ENCODE measurements at regions not wholly inside any gene's neighbourhood (a gene's known extent, or its start where the extent isn't known, plus 50 kb on each side); places are given as distances from the start of the nearest gene placed in this dataset.

DNA sequence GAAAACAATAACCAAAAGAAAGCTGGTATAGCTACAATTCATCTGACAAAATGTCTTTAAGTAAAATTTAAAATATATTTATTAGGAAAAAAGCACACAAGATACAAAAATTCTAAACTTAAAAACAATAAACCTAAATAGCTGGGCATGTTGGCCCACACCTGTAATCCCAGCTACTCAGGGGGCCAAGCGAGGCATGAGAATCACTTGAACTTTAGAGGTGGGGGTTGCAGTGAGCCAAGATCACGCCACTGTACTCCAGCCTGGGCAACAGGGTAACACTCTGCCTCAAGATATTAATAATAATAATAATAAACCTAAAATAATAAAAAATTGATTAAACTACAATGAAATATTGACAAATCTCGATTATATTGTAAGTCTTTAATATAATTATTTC is 77.8 kb upstream of the PDK4 start:
- no peaks in the 10 kb centered on the region for H3K36me3 Mint-ChIP-seq
- H2AFZ ChIP-seq (ENCODE audit: insufficient read depth, low read depth, low read length, poor library complexity, severe bottlenecking) = no peak overlapping the region
- H3K4me3 Mint-ChIP-seq = no peak overlapping the region
- H3K27ac ChIP-seq (ENCODE audit: low read depth in 1 of 2, low read length in 2 of 2) = no peak overlapping the region
- intact Hi-C loops (cut with micrococcal nuclease) = no loop called here
- H4K20me1 ChIP-seq (ENCODE audit: insufficient read depth, low read length) = no peaks in the 10 kb centered on the region
- DNase-seq = no peak
- H3K27ac Mint-ChIP-seq = no peak overlapping the region
- H3K27me3 ChIP-seq (ENCODE audit: control insufficient read depth in 2 of 2, insufficient read depth in 2 of 2, low read length in 2 of 2) = no peaks in the 10 kb centered on the region
- peaks cover 10% of the 10 kb centered on the region for H3K4me1 Mint-ChIP-seq
- H3K27me3 Mint-ChIP-seq (ENCODE audit: low read depth in 3 of 3) = peaks cover 0 to 4% (median 0%) of the 10 kb centered on the region in 3 donors
- no peak overlapping the region for H3K4me2 ChIP-seq (replicated peaks; ENCODE audit: extremely low read depth, low read length, poor library complexity, severe bottlenecking)
- H3K36me3 ChIP-seq (replicated peaks in 1 of 2; ENCODE audit: control insufficient read depth in 1 of 2, insufficient read depth in 2 of 2, low read length in 2 of 2) = no peaks in the 10 kb centered on the region
- no peaks in the 10 kb centered on the region for H3K9me3 ChIP-seq (replicated peaks in 1 of 2; ENCODE audit: control insufficient read depth in 1 of 2, insufficient read depth in 1 of 2, low read length in 2 of 2)
- peaks cover 0 to 1% (median 0%) of the 10 kb centered on the region in 7 donors for H3K9me3 Mint-ChIP-seq
- WGBS (ENCODE audit: insufficient coverage) = no CpG with 5 or more reads among the region's 3 CpGs
- H3K4me3 ChIP-seq (replicated peaks in 1 of 3; ENCODE audit: low read depth in 2 of 3, low read length in 3 of 3) = no peak overlapping the region
- no peak overlapping the region for H3K9ac ChIP-seq (ENCODE audit: insufficient read depth, low read length, poor library complexity, severe bottlenecking)
- TF ChIP-seq, protein P1, sequence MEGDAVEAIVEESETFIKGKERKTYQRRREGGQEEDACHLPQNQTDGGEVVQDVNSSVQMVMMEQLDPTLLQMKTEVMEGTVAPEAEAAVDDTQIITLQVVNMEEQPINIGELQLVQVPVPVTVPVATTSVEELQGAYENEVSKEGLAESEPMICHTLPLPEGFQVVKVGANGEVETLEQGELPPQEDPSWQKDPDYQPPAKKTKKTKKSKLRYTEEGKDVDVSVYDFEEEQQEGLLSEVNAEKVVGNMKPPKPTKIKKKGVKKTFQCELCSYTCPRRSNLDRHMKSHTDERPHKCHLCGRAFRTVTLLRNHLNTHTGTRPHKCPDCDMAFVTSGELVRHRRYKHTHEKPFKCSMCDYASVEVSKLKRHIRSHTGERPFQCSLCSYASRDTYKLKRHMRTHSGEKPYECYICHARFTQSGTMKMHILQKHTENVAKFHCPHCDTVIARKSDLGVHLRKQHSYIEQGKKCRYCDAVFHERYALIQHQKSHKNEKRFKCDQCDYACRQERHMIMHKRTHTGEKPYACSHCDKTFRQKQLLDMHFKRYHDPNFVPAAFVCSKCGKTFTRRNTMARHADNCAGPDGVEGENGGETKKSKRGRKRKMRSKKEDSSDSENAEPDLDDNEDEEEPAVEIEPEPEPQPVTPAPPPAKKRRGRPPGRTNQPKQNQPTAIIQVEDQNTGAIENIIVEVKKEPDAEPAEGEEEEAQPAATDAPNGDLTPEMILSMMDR (IDR thresholded peaks at IDR 0.05) = no peak
- no peaks in the 10 kb centered on the region for H3K4me1 ChIP-seq (ENCODE audit: control insufficient read depth in 1 of 2, insufficient read depth in 2 of 2, low read length in 2 of 2)
- no peaks in the 10 kb centered on the region for H3K79me2 ChIP-seq (ENCODE audit: insufficient read depth, low read length)

DNA sequence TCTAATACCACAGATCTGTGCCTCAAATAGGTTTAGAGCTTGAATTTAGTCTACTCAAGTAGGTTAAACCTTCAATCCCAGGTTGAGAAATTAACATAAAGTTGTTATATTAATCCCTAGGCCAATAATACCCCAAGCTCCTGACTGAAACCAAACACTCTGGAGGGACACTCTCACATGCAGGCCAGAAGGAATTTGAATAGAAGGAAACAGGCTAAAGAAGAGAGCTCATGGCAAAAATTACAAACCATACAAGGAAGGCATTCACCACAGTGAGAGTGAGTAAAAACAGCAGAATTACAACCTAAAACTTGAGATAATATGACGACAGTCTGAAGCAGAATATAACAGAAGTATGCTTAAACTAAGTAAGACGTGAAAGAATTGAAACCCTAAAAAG is 76.1 kb upstream of the PDK4 start:
- no peak overlapping the region for H3K4me2 ChIP-seq (replicated peaks; ENCODE audit: extremely low read depth, low read length, poor library complexity, severe bottlenecking)
- intact Hi-C loops (cut with micrococcal nuclease) = no loop called here
- Mint-ChIP-seq H3K9me3 (no peaks in the 10 kb centered on the region), H3K4me1 (peaks cover 10% of the 10 kb centered on the region), H3K4me3 (no peak overlapping the region), H3K27me3 (ENCODE audit: low read depth in 3 of 3) (no peaks in the 10 kb centered on the region), H3K36me3 (no peaks in the 10 kb centered on the region), H3K27ac (no peak overlapping the region)
- no peaks in the 10 kb centered on the region for H3K27me3 ChIP-seq (ENCODE audit: control insufficient read depth in 2 of 2, insufficient read depth in 2 of 2, low read length in 2 of 2)
- no peaks in the 10 kb centered on the region for H3K36me3 ChIP-seq (replicated peaks in 1 of 2; ENCODE audit: control insufficient read depth in 1 of 2, insufficient read depth in 2 of 2, low read length in 2 of 2)
- H3K79me2 ChIP-seq (ENCODE audit: insufficient read depth, low read length) = no peaks in the 10 kb centered on the region
- no peak overlapping the region for H3K27ac ChIP-seq (ENCODE audit: low read depth in 1 of 2, low read length in 2 of 2)
- H4K20me1 ChIP-seq (ENCODE audit: insufficient read depth, low read length) = no peaks in the 10 kb centered on the region
- TF ChIP-seq, protein P1 (IDR thresholded peaks at IDR 0.05) = no peak
- peak overlapping the region; percentile 16 for H2AFZ ChIP-seq (ENCODE audit: insufficient read depth, low read depth, low read length, poor library complexity, severe bottlenecking)
- no CpG with 5 or more reads among the region's 2 CpGs for WGBS (ENCODE audit: insufficient coverage)
- H3K9ac ChIP-seq (ENCODE audit: insufficient read depth, low read length, poor library complexity, severe bottlenecking) = no peak overlapping the region
- H3K9me3 ChIP-seq (replicated peaks in 1 of 2; ENCODE audit: control insufficient read depth in 1 of 2, insufficient read depth in 1 of 2, low read length in 2 of 2) = no peaks in the 10 kb centered on the region
- DNase-seq = no peak
- H3K4me1 ChIP-seq (ENCODE audit: control insufficient read depth in 1 of 2, insufficient read depth in 2 of 2, low read length in 2 of 2) = no peaks in the 10 kb centered on the region
- no peak overlapping the region for H3K4me3 ChIP-seq (replicated peaks in 1 of 3; ENCODE audit: low read depth in 2 of 3, low read length in 3 of 3)

Measured in CD14-positive monocyte (primary cell).